HG03521 (cell line): ENCODE measurements at regions not wholly inside any gene's neighbourhood (a gene's known extent, or its start where the extent isn't known, plus 50 kb on each side); places are given as distances from the start of the nearest gene placed in this dataset.
"Not testable (repeated sequence)": the region's sequence is repeated elsewhere in the genome, so short reads cannot be mapped to it uniquely, and the experiment has no call there.

Source experiments
- ATAC-seq: cut with Tn5 transposase; IDR thresholded peaks from one replicate; pipeline ENCODE4 v1.9.1; 2021; ENCODE audit warnings: mild to moderate bottlenecking, moderate library complexity; ENCODE audit not compliant: unreplicated experiment

DNA sequence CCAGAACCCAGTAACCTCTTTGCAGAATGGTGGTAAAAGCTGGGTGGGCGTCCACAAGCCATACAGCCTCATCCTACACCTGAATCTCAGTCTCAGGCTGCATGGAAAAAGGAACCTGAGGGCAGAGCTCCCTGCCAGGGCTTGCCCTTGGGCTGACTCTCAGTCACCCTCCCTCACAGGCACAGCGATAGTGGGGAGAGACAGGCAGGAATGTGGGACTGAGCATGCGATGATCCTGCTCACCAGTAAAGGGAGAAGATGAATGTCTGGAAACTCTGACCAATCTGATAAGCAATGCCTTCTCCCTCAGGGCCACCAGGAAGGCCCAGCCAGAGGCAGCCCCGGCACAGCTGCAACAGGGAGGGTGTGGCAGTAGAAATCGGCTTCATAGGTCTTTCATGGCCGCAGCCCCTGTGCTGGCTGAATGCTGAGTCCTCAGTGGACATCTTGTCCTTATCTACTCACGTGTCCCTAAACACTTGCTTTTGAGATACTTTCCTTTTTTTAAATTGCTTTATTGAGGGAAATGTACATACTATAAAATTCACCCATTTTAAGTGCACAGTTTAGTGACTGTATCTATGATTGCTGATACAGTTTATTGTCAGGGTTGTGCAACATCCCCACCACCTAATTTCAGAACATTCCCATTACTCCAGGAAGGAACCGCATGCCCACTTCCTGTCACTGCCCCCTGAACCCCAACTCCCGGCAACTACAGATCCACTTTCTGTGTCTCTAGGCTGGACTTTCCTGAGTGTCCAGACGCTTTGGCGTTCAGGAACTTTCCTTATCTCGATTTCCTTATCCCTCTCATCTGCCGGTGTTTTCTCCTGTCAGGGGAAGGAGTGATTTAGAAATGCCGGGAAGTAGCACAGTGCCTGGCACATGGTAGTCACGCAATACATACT is 258.1 kb downstream of the PCNX1 start:
- ATAC-seq = no peak

DNA sequence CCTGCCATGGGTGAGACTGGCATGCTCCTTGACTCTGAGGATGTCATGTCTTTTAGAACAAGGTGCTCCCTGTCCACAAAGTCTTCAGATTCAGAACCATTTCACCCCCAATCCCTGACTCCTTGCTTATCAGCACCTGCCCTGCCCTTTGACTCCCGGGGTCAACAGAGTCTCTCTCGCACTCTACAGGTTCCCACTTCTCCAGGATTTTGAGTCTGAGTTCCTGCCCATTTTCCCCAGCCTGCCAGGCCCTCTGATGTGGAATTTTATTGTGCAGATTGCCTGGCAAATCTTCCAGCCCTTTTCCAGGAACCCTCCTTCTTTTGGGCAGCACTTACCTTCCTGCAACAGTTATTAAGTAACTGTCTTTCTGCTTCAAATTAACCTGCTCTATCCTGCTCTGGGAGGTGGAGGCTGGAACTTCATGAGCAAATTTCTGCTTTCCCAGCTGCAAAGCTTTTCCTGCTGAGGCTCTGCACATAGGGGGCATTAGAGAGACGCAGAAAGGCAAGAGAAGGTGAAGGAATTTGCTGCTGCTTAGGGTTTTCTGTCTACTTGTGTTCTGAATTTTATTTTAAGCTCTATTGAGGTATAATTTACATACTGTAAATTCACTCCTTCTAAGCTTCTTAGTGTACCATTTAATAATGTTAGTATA is 259.1 kb downstream of the PCNX1 start:
- ATAC-seq = no peak

GRCh38 chr14:71167325-71167950 is 260.2 kb downstream of the PCNX1 start:
- ATAC-seq = not testable (repeated sequence)

DNA sequence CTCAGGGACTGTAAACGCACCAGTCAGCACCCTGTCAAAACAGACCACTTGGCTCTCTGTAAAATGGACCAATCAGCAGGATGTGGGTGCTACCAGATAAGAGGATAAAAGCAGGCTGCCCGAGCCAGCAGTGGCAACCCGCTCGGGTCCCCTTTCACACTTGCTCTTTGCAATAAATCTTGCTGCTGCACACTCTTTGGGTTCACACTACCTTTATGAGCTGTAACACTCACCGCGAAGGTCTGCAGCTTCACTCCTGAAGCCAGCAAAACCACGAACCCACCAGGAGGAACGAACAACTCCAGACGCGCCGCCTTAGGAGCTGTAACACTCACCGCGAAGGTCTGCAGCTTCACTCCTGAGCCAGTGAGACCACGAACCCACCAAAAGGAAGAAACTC is 260.9 kb downstream of the PCNX1 start:
- ATAC-seq = not testable (repeated sequence)

DNA sequence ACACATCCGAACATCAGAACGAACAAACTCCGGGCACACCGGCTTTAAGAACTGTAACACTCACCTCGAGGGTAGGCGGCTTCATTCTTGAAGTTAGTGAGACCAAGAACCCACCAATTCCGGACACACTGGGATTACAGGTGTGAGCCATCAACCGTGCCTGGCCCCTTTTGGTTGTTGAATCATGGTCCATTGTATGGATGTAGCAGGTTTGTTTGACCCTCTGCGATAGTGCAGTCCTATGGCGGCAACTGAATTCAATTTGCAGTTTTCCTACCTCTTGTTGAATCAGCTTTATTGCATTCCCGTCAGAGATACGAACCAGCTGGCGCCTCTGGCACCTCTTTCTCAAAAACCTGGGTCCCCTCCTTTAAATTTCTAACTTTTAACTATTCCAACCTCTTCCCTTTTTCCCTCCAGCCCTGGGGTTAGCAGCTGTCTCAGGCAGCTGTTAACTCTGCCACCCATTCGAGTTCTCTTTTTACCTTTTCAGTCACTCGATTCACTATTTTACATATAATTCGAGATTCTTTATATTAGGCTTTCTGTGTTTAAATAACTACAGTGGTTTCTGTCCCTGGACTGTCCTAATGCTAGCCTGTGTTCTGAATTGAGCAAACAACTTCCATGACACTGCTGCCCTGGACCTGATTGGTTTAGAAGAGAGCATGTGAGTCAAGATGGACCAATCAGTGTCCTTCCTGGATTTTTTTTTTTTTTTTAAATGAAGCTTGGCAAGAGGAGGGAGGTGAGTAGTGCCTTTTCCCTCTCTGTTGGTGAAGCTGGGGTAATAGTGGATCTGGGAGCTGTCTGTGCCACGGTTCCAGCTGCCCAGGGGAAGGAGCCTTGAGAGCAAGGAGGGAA is 261.5 kb downstream of the PCNX1 start:
- no peak for ATAC-seq

- no peak for ATAC-seq
Observed at GRCh38 chr14:71169861-71170260, 262.6 kb downstream of the PCNX1 start.

DNA sequence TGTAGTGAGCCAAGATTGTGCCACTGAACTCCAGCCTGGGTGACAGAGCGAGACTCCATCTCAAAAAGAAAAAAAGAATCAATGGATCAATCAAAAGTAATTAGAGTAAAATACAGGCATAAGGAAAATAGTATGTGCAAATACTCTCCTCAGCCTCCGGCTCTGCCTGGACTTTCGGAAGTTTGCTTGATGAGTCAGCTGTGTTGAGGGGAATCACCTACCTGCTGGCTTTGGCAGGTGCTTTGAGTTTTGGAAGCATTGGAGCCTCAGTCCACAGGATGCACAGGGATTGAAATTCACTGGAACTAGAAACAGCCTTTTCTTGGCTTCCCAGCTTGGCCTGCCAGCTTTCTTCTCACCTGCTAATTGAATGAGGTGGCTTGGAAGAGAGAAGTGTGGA is 268.2 kb downstream of the PCNX1 start:
- ATAC-seq = no peak

- ATAC-seq = no peak
Observed at GRCh38 chr14:71179066-71179465, 271.8 kb downstream of the PCNX1 start.

DNA sequence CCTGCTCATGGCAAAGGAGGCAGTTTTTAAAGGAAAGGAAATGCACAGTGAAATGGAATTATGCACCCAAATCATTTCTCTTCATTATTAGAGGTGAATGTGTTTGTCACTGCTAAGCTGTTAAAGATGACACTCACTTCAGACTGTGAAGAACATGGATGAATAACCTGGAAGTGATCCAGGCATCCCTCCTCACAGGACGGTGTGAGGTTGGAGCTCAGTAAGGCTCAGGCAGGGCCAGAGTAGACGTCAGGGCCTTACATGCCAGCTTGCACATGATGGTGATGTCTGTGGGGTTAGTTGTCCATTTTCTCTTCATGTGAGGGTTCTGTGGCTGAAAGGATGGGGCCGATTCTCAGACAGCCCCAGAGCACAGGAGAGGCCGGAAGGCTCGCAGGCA is 273.1 kb downstream of the PCNX1 start:
- ATAC-seq = no peak

GRCh38 chr14:71181215-71182003 is 274.1 kb downstream of the PCNX1 start:
- ATAC-seq = no peak

DNA sequence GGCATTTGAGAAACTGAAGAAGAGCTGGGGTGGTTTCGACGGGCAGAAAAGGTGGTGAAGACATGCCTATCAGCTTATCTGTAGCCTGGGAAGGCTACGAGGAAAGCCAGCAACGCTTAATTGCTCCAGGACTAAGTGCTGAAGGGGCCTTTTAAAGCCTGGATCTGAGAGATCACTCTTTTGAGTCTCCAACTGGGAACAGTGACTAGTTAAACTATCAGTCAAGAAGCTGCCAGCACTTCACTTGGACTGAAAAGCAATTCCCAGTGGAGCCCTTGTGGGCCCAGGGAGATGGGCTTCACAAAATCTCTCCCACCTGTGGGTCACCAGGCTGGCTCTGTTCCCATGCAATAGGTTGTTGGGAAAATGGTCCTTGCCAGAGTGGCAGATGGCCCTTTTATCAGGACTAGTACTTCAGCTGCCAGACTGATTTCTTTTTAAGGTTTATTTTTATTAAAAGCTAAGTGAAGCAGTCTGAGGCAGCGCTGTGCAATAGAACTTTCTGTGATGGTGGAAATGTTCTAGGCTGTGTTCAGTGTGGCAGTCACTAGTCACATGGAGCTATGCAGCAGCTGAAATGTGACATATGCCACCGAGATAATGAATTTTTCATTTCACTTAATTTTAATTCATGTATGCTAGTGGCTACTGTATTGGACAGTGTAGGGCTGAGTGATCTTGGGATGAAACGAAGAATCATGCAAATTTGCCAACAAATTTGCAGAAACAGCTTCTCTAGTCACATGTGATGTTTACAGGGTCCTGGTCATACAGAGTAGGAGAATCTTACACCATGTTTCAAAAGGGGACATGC is 276.8 kb downstream of the PCNX1 start:
- ATAC-seq = no peak

DNA sequence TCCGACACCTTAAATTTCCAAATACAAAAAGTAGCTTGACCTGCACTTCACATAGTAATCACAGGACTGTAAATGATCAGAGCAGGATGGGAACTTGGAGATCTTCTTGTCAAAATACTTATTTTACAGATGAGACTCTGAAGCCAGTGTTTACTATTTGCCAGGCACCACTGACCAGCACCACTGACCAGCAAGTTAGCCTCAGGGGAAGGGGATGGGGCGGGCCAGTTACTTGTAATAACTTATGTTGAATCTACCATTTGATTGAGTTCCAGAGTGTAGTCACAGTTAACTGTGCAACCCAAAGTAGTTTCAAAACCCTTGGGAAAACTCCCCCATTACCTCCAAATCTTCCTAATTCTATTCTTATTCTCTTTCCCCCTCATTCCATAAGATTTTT is 278.4 kb downstream of the PCNX1 start:
- ATAC-seq = no peak

- no peak for ATAC-seq
Observed at GRCh38 chr14:71187633-71188356, 280.5 kb downstream of the PCNX1 start.

DNA sequence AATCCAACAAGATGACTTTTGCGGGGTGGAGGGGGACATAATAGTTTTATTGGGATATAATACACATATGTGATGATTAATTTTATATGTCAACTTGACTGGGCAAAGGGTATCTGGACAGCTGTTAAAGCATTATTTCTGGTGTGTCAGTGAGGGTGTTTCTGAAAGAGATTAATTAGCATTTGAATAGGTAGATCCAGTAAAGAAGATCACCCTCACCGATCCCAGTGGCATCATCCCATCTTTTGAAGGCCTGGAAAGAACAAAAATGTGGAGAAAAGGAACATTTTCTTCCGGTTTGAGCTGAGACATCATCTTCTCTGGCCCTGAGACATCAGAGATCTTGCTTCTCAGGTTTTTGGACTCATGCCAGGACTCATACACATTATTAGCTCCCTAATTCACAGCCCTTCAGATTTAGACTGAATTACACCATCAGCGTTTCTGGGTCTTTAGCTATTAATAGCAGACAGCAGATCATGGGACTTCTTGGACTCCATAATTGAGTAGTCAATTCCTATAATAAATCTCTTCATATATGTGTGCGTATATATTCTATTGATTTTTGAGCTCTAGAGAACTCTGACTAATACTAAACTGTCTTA is 283.6 kb downstream of the PCNX1 start:
- no peak for ATAC-seq

DNA sequence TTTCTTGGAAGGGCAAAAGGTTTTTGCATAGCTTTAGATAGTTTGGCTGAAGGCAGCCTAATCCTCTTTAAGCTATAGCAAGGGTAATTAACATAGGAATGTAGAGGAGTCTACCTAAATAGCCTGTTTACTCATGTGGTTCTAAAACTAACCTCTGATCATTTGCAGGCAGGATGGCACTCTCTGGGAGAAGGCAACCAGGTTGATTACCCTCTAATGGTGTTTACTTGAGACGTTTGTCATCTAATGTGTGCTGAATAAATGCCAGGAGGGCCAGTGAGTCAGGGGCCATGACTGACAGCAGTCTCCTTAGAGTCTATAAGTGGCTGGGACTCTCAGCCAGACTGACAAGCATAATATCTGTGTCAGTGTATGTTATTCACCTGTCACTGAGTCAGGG is 286.4 kb downstream of the PCNX1 start:
- ATAC-seq = no peak

GRCh38 chr14:71194251-71194650 is 287.0 kb downstream of the PCNX1 start:
- no peak for ATAC-seq

DNA sequence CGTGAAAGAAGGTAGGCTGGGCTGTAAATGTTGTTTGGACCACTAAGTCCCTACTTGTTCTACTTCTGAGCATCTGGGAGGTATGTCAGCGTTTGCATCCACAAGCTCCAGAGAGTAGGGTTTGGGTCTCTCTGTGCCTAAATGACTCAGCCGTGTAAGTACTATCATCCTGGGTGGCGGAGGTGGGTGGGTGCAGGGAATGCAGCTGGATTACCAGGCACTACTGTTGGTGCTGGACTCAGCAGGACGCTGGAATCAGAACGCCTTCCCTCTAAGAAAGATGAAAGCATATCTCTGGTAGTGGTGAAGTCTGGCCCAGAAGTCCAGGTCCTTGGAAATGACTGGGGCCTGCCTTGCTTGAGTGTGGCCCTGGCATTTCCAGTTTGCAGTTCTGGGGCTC is 289.7 kb downstream of the PCNX1 start:
- ATAC-seq = no peak

DNA sequence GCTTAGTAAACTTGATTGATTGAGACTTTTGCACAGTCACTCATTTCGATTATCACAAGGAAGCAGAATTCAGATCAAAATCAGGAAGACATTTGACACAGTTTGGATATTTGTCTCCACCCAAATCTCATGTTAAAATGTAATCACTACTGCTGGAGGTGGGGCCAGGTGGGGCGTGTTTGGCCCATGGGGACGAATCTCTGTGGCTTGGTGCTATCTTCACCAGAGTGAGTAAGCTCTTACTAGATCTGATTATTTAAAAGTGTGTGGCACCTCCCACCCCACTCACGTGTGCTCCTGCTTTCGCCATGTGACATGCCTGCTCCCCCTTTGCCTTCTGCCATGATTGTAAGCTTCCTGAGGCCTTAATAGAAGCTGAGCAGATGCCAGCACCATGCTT is 291.4 kb downstream of the PCNX1 start:
- no peak for ATAC-seq
